Fibroblast of skin of abdomen (primary cell): ENCODE measurements at regions not wholly inside any gene's neighbourhood (a gene's known extent, or its start where the extent isn't known, plus 50 kb on each side); places are given as distances from the start of the nearest gene placed in this dataset.
"Not testable (repeated sequence)": the region's sequence is repeated elsewhere in the genome, so short reads cannot be mapped to it uniquely, and the experiment has no call there.

Experiments used
- DNase-seq: peaks from one replicate; pipeline ENCODE4 v3.0.0-alpha.2; 2013

DNA sequence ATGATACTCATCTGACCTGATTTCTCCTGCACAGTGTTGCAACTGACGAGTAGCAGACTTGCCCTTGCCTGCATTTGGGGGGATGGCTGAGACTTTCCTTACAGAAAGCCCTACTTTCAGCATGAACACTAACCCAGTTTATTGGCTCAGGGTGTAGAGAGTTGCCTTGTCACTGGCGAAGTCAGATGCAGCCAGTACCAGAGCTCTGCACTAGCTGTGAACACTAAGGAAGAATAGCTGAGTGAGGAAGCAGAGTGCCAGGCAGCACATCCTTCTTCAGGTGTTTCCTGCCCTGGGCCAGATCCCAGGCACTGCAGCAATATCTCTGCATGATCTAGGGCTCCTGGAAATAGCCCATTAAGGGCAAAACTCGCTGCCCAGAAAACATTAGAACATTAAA, 154.0 kb upstream of the SYNPR start:
- no peak for DNase-seq

DNA sequence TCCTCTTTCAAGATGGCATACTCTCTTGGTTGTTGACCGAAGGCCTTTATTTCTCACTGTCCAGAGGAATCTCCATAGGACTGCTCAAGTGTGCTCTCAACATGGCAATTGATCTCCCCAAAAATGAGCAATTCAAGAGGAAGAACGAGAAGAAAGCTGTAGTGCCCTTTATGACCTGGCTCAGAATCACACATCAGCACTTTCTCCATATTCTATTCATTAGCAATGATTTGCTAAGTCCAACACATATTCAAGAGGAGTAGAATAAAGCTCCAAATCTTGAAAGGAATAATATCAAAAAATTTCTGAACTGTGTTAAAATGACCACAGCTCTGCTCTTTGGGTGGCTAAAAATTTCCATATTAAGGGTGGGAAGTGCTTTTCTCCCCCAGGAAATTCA, 151.6 kb upstream of the SYNPR start:
- DNase-seq: no peak

DNA sequence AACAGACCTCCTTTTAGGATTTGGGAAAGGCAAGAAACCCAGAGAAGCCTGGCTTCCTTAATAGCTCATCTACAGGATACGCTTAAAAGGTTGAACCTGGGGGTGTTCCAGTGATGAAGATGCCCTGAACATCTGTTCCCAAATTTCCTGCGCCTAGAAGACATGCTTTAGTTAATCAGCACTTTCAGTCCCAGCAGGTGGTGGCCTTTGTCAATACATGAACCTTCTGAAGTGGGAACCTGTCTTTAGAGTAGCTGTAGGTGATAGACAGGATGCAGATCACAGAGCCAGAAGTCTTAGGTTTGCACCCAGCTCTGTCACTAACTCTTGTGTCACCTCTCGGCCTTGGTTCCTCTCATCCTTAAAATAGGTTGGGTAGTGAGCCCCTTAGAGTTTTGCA, 149.7 kb upstream of the SYNPR start:
- no peak for DNase-seq

DNA sequence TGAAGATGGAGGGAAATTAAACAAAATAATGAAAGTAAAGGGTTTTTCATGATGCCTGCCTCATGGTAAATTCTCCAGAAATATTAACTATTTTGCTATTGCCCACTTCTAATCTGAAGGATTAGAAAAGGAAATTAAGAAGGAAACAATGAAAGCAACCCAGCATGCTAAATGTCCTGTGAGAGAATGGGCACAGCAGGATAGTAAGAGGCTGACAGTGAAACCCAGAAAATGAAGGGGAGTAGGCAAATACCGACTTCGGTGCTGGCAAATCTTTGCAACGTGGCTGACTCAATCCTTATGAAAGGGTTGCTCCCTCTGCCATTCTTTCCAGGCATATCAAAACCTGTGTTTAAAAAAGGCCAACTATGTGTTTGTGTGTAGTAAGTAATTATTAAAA, 147.5 kb upstream of the SYNPR start:
- DNase-seq: no peak

DNA sequence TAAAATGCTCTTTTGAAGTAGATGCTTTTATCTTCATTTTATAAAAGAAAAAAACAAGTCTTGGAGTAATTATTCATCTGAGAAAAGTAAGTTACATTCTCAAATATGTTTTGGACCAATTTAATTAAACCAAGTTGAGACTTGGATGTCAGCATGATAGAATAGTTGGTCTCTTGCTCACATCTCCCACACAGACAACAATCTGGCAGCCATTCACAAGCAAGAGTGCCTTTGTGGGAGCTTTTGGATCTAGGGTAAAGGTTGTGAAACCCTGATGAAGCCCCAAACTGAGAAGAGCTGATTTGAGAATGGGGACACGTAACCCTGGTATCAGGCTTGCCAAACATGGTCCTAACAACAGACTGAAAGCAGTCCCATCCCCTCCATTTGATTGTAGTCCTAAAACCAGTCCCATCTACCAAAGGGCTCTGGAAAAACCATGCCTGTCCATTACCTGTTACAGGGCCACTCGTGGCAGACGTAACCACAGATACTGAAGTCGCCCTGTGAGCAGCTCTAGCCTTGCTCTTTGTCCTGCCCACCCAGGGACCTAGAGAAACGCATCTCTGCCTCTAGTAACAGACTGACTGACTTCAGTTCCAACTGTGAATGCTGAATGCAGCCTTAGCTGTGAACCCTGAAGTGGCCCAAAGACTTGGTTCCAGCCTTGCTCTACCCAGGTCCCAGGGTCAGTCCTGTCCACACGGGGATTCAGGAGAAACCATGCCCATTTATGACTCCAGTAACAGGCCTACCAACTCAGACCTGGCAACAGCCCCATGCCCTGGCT, 145.5 kb upstream of the SYNPR start:
- DNase-seq: peak; percentile 57

DNA sequence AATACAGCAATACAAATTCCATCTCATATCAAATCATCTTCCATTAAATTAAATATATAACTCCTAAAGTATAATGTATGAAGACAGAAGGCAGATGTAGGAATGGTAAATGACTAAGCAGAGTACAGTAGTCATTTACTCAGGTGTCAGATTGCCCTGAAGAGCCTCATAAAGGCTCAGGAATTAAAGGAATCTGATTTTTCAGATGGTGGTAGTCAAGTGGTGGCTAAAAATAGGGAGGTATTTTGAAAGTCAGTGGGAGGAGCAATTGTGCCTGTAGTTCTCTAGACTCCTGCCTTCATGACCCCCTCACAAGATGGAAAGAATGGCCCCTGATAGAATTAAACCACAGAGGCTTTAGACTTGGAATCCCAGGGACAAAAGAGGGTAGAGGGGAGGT, 142.7 kb upstream of the SYNPR start:
- DNase-seq: peak; percentile 81

DNA sequence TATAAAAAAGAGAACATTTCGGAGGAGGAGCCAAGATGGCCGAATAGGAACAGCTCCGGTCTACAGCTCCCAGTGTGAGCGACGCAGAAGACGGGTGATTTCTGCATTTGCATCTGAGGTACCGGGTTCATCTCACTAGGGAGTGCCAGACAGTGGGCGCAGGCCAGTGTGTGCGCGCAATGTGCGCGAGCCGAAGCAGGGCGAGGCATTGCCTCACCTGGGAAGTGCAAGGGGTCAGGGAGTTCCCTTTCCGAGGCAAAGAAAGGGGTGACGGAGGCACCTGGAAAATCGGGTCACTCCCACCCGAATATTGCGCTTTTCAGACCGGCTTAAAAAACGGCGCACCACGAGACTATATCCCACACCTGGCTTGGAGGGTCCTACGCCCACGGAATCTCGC, 141.9 kb upstream of the SYNPR start:
- not testable (repeated sequence) for DNase-seq

DNA sequence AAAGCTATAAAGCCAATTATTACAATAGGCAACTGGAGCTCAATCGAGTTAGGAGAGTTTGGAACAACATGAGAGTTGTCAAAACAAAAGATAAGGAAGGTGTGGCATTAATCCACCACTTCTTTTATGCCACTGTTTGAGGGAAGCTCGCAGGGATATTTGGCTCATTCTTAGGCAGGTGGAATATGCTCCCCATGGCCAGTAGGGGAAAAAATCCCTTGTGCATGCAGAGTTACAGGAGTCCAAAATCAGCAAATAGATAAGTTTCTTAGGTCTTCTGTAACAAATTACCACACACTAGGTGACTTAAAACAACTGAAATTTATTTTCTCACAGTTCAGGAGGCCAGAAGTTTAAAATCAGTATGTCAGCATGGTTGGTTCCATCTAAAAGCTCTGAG, 135.4 kb upstream of the SYNPR start:
- no peak for DNase-seq

DNA sequence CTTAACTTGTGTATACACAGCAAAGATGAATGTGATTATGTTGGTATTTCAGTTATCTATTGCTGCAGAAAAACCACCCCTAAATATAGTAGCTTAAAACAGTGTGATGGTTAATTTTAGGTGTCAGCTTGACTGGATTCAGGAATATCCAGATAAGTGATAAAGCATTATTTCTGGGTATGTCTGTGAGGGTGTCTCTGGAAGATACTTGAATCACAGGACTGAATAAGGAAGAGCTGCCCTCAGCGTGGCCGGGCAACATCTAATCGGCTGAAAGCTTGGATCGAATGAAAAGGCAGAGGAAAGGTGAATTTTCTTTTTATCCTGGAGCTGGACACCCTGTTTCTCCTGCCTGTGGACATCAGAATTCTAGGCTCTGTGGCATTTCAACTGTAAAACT, 132.0 kb upstream of the SYNPR start:
- no peak for DNase-seq

DNA sequence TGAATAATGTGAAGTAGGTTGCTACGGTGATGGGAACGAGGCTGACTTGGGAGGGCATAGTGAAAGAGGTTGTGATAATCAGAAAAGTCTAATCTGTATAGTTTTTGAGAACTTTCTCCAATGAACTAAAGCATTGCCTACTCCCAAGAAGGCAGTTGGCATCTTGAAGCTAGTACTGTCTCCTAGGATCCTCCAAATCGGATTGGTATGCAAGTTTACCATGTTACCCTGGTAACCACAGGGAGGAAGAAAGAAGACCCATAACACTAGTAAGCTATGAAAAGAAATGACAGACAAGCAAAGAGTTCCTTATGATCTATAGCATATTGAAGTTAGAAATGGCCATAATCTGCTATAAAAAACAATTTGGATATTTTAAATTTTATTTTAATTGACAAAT, 127.2 kb upstream of the SYNPR start:
- no peak for DNase-seq

DNA sequence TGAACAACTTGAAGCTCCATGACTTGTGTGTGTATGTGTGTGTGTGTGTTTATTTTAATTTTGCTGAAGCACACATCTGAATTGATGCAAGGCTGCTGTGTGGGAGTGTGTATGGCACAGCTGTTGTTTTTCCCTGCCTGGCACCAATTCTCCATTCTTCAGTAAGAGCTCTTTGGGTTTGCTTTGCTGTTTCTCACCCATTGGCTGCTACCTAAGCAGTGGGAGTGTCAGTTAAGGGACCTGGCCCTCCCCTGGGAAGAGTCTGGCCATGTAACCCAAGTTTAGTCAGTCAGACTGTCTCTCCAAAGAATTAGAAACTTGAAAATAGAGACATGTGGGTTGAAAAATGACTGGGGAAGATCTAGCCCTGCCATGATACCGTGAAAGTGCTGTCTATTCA, 126.2 kb upstream of the SYNPR start:
- no peak for DNase-seq

DNA sequence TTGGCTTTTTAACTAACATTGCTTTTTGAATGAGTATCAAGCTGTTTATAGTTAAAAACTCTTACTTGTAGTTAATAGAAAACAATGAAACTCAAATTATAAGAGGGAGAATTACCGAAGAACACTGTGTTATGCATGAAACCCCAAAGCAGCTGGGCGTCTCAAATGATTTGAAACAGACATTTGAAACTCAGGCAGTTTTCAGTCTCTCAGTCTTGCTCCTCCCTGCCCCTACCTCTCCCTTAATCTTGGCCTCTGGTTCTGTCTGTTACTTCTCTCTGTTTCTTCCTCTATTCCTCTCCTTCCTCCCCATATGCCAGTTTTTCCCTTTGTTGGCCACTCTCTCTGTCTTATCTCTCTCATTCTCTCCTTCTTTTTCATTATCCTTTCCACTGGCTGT, 118.3 kb upstream of the SYNPR start:
- no peak for DNase-seq

DNA sequence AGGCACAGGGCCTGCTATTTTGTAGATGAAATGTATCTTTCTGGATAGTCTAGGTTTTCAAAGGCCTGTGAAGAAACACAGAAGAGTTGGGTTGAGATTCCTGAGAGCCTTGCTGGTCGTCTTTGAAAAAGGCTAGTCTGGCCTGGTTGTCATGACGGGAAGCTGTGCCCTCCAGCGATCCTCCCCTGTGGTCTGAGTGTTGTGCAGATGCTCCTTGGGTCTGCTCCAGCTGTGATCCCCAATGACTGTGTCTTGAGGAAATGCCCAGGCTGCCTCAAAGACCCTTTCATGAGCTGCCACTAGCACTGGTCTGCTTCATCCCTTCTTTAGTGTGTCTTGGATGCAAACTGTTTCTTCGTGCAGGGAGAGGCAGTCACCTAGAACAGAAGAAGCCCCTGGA, 111.0 kb upstream of the SYNPR start:
- no peak for DNase-seq

DNA sequence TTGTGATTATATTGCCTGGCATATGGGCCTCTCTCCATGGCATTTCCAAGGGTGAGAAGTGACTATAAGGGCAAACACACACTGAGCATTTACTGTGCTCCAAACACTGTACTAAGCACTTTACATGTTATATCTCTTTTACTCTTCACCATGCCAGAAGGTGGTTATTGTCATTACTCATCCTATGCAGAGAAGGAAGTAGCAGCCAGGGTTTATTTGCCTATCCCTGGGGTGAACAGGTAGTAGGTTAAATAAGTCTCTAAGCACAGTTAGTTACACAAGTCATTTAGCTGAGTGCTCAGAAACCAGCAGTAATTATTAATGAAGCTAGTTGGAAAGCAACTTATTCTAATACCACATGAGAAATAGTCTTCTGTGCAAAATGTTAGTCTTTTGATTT, 109.9 kb upstream of the SYNPR start:
- no peak for DNase-seq

DNA sequence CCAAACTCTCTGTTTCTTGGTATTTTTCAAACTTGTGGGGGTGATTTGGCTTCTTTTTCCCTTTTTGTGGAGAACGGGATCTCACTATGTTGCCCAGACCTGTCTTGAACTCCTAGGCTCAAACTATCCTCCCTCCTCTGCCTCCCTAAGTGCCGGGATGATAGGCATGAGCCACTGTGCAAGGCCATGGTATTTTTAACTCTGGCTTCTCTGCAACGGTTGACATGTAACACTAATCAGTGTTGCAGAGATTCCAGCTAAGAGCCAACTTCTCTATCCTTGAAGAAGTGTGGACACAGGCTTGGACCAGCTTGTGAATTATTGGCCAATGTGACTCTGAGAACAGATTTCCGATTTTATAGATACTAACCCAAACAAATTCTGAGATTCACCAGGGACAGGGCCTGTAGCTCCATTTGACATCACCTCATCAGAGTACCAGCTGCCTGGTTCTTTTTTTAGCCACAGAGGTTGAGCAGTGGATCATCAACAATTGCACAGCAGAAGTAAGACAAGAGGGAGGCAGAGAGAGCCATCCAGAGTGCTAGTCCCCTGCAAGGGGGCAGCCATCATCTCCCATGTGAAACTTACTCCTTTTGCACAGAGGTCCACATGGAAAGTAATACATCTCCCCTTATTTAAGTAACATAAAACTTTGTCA, 98.1 kb upstream of the SYNPR start:
- DNase-seq: no peak

DNA sequence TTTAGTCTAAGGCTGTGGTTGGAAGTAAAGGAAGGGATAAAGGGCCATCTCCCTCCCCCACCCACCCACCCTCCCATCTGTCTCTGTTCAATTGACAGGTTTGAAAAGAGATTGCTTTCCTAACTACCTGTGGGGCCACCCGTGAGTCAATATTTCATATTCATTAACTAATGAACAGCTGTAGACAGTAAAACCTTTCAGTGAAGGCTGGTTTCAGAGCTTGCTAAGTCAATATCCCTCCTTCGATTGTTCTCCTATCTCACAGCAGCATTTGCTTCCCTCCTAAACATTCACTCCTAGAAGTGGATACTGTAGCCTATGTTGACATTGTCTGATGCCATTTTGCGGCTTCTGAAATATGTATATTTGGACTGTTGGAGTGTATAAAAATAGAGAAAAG, 85.9 kb upstream of the SYNPR start:
- DNase-seq: no peak

DNA sequence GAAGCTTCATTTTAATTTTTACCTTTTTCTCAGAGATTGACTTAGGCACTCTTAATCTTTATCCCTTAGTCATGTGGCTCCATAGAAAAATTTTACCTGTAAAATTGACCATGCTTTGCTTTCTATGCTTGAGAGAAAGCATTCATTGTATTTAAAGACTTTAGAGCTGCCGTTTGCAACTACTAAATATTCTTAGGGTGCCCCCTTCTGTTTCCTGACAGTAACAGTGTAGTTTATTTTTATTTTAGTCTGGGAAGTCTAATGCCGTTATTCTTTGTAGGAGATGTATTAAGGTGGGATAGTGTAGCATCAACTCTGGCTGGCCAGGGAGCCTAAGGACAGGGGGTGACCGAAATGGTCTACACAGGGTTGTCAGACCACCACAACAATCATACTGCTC, 84.5 kb upstream of the SYNPR start:
- peak; percentile 53 for DNase-seq

DNA sequence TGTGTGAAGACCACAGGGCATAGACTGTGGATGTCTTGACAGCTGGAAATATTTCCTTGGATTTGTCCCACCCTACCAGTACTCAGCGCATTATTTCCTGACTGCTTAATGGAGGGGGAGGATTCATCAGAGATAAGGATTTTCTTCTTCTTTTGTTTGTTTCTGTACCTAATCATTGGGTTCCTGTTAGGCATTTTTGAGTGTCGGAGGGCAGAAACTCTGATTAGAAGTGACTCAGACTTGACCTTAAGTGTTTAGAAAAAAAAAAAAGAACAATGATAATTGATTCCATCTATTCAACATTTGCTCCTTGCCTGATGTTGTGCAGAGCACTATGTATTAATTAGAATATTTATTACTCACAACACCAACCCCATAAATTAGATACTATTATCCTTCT, 78.5 kb upstream of the SYNPR start:
- DNase-seq: no peak

DNA sequence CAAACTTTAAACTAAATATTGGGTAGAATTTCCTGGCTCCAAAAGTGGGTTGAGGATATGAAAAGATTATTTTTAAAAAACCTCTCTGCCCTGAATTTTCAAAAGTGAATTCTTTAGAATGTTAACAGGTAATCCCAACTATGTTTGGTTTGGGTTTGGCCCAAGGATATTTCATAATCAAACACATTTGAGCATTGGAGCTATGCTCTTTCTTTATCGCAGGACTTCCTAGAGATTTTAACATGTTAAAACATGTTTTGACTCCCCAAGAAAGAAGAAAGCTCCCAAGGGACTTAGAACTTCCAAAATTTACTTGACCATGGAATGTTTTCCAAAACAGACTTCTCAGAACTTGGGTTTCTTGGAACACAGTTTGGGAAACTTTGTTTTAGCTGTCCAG, 75.6 kb upstream of the SYNPR start:
- DNase-seq: no peak

DNA sequence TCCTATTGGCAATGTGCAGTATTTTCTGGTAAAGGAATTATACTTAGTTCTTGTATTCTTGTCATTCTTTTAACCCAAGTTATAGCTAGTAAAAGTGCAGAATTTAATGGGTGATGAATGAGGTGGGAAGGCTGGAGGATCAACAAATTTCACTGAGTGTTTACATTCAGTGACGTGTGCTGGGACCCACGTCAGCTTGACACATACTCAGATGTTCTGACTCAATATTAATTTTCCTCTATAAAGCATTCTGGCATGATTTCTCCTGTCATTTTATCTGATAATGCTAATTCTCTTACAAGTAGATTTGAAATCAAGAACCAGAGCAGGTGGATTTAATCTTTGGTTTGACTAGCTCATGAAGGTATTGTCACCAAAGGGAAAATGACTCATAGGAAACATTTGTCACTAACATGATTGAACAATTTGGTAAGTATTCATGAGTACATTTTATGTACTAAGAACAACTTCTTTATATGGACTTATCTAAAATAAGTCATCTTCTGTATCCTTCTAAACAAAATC, 71.0 kb upstream of the SYNPR start:
- peak; percentile 28 for DNase-seq

DNA sequence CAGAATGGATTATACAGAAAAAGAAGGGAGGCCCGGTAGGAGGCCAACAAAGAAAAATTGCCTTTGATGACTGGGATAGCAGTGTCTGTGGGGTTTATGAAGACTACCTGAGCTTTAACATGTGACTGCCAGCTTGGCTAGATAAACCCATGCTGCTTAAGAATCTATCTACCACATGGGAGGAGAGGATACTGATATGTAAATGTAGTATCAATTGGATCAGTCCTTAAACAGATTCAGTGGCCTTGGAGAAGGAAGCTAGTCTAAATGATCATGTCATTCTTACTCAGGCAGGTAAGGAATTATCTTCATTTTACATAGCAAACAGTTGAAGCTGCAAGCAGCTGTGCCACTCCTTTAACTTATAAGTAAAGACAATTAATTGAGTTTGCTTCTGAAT, 50.0 kb upstream of the SYNPR start:
- DNase-seq: no peak
